Coronary artery (tissue), 2 donors: ENCODE measurements at regions not wholly inside any gene's neighbourhood (a gene's known extent, or its start where the extent isn't known, plus 50 kb on each side); places are given as distances from the start of the nearest gene placed in this dataset.

Experiments used
- DNase-seq: peaks from one replicate; pipeline ENCODE4 v3.0.0-alpha.2; 2017; ENCODE audit warnings: low spot score
- H3K27ac ChIP-seq, 2 donors: fragments of 200-600 bp; sonication (generic); one replicate each; pipeline ENCODE4 v1.5.1; 2016 to 2019
- H3K4me3 ChIP-seq: fragments of 200-600 bp; sonication (generic); 2 replicates; pipeline ENCODE4 v1.5.1; 2016; ENCODE audit warnings: mild to moderate bottlenecking, moderate library complexity
- CTCF ChIP-seq: fragments of 200-600 bp; sonication (generic); IDR thresholded peaks from one replicate; pipeline ENCODE4 v1.5.1; 2019; ENCODE audit warnings: antibody characterized with exemption

- no peak for DNase-seq
- Histone ChIP-seq H3K27ac (no peak overlapping the region), H3K4me3 (no peak overlapping the region)
- TF ChIP-seq CTCF: no peak
These were observed 709.3 kb upstream of the STXBP6 start for GRCh38 chr14:25759256-25759655.

DNA sequence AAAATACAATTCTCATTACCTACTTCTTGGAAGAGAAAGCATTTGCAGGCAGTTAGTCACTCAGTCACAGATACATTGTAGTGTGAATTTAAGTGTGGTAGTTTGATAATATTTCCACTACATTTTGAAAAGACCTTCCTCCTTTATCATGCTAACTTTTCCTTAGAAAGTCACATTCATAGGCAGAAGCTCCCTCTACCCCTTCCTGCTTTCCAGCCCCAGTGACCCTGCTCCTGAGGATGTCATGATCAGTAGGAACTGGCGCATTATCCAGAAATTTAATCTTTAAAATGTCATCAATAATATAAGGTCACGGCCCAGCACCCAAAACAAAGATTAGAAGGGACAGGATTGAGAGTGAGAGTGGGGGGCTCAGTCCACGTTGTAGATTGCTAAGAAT lies 707.4 kb upstream of the STXBP6 start:
- no peak for DNase-seq
- H3K27ac ChIP-seq: no peak overlapping the region
- no peak for TF ChIP-seq CTCF

DNA sequence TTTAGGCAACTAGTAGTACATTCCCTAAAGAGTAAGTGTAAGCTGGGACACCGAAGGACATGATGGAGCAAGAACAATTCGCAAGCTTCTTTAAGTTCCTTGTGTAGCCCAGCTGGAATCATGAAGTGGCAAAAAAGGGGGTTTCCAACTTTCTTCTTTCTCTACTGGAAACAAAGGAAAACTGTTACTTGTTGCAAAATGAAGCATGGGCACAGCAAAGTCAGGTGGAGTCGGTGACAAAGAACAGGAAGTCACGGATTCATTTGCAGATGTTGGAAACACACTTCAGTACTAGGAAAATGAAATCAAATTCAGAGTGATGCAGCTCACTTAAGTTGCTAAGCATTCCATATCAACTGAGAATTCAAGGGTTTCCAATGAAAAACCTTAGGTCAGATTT lies 706.9 kb upstream of the STXBP6 start:
- Histone ChIP-seq H3K4me3 (no peak overlapping the region), H3K27ac (no peak overlapping the region)
- DNase-seq: no peak
- no peak for TF ChIP-seq CTCF

More for the DNA sequence above, 707.4 kb upstream of the STXBP6 start:
- H3K4me3 ChIP-seq: no peak overlapping the region

DNA sequence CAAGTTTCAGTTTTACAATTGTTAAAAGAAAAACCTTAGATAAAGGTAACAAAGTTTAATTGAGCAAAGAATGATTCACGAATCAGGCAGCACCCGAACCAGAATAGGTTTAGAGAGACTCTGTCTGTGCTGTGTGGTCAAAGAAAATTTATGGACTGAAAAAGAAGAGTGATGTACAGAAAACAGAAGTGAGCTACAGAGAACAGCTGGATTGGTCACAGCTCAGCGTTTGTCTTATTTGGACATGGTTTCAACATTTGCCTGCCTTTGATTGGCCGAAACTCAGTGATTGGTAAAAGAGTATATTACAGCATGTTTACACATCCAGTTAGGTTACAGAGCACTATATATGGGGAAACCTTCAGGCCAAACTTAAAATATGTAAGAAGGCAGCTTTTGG lies 703.2 kb upstream of the STXBP6 start:
- H3K27ac ChIP-seq: no peak overlapping the region
- TF ChIP-seq CTCF: no peak
- no peak overlapping the region for H3K4me3 ChIP-seq
- no peak for DNase-seq

- H3K4me3 ChIP-seq: no peak overlapping the region
- no peak for TF ChIP-seq CTCF
- no peak overlapping the region for H3K27ac ChIP-seq
- no peak for DNase-seq
These were observed 700.5 kb upstream of the STXBP6 start for GRCh38 chr14:25750436-25750835.
